HG03521 (cell line): ENCODE measurements at regions not wholly inside any gene's neighbourhood (a gene's known extent, or its start where the extent isn't known, plus 50 kb on each side); places are given as distances from the start of the nearest gene placed in this dataset.

Experiments used
- ATAC-seq: cut with Tn5 transposase; IDR thresholded peaks from one replicate; pipeline ENCODE4 v1.9.1; 2021; ENCODE audit warnings: mild to moderate bottlenecking, moderate library complexity; ENCODE audit not compliant: unreplicated experiment

- no peak for ATAC-seq
Observed at GRCh38 chr1:229101011-229101871, 169.7 kb upstream of the RAB4A start.

GRCh38 chr1:229102741-229103391, 168.0 kb upstream of the RAB4A start:
- no peak for ATAC-seq

- no peak for ATAC-seq
Observed at GRCh38 chr1:229104654-229105053, 166.3 kb upstream of the RAB4A start.

- no peak for ATAC-seq
Observed at GRCh38 chr1:229105109-229105508, 165.8 kb upstream of the RAB4A start.

- ATAC-seq: no peak
Observed at GRCh38 chr1:229105822-229106525, 164.9 kb upstream of the RAB4A start.

- ATAC-seq: no peak
Observed at GRCh38 chr1:229106526-229107125, 164.3 kb upstream of the RAB4A start.

- ATAC-seq: no peak
Observed at GRCh38 chr1:229107304-229107815, 163.6 kb upstream of the RAB4A start.

GRCh38 chr1:229107972-229108371, 162.9 kb upstream of the RAB4A start:
- ATAC-seq: no peak

GRCh38 chr1:229108598-229109201, 162.2 kb upstream of the RAB4A start:
- ATAC-seq: no peak

GRCh38 chr1:229109320-229109761, 161.6 kb upstream of the RAB4A start:
- no peak for ATAC-seq

GRCh38 chr1:229110986-229111385, 159.9 kb upstream of the RAB4A start:
- ATAC-seq: no peak

GRCh38 chr1:229111703-229112319, 159.1 kb upstream of the RAB4A start:
- ATAC-seq: no peak

- ATAC-seq: no peak
Observed at GRCh38 chr1:229112832-229113548, 157.9 kb upstream of the RAB4A start.

- ATAC-seq: no peak
Observed at GRCh38 chr1:229114315-229114714, 156.6 kb upstream of the RAB4A start.

- no peak for ATAC-seq
Observed at GRCh38 chr1:229114850-229115365, 156.0 kb upstream of the RAB4A start.

- no peak for ATAC-seq
Observed at GRCh38 chr1:229116114-229116513, 154.8 kb upstream of the RAB4A start.

GRCh38 chr1:229117664-229118300, 153.1 kb upstream of the RAB4A start:
- ATAC-seq: no peak

- ATAC-seq: no peak
Observed at GRCh38 chr1:229118477-229119061, 152.3 kb upstream of the RAB4A start.
